RWPE2 (cell line): ENCODE measurements at regions not wholly inside any gene's neighbourhood (a gene's known extent, or its start where the extent isn't known, plus 50 kb on each side); places are given as distances from the start of the nearest gene placed in this dataset.

Experiments used
- ATAC-seq: fragments of 200-7000 bp; cut with Tn5 transposase; 3 replicates; pipeline ENCODE4 v1.9.1; 2021; ENCODE audit warnings: low read depth
- DNase-seq: peaks from one replicate; pipeline ENCODE4 v3.0.0-alpha.2; 2020; ENCODE audit warnings: low spot score
- H3K27ac ChIP-seq: fragments of 450-650 bp; 2 replicates; pipeline ENCODE4 v1.5.1; 2017; ENCODE audit warnings: mild to moderate bottlenecking; ENCODE audit not compliant: poor library complexity, severe bottlenecking
- H3K27me3 ChIP-seq: fragments of 250-450 bp; sonication (Bioruptor Pico); 2 replicates; pipeline ENCODE4 v1.5.1; 2021; ENCODE audit warnings: mild to moderate bottlenecking, moderate library complexity; ENCODE audit not compliant: insufficient read depth, poor library complexity, severe bottlenecking
- H3K36me3 ChIP-seq: fragments of 250-450 bp; sonication (Bioruptor Pico); 2 replicates; pipeline ENCODE4 v1.5.1; 2020; ENCODE audit warnings: low read depth, mild to moderate bottlenecking, moderate library complexity
- H3K4me1 ChIP-seq: fragments of 250-450 bp; sonication (Bioruptor Pico); 2 replicates; pipeline ENCODE4 v1.5.1; 2021; ENCODE audit warnings: mild to moderate bottlenecking, moderate library complexity; ENCODE audit not compliant: insufficient read depth, poor library complexity, severe bottlenecking
- H3K4me3 ChIP-seq: fragments of 250-450 bp; sonication (Bioruptor Pico); 2 replicates; pipeline ENCODE4 v1.5.1; 2021; ENCODE audit warnings: mild to moderate bottlenecking, moderate library complexity; ENCODE audit not compliant: severe bottlenecking
- H3K9me3 ChIP-seq: fragments of 250-450 bp; sonication (Bioruptor Pico); 2 replicates; pipeline ENCODE4 v1.5.1; 2021; ENCODE audit warnings: mild to moderate bottlenecking, moderate library complexity; ENCODE audit not compliant: severe bottlenecking
- TF ChIP-seq, protein P1 (sequence below): fragments of 450-650 bp; IDR thresholded peaks from one replicate; pipeline ENCODE4 v1.5.1; 2017; ENCODE audit warnings: mild to moderate bottlenecking, moderate library complexity; ENCODE audit not compliant: poor library complexity, severe bottlenecking

DNA sequence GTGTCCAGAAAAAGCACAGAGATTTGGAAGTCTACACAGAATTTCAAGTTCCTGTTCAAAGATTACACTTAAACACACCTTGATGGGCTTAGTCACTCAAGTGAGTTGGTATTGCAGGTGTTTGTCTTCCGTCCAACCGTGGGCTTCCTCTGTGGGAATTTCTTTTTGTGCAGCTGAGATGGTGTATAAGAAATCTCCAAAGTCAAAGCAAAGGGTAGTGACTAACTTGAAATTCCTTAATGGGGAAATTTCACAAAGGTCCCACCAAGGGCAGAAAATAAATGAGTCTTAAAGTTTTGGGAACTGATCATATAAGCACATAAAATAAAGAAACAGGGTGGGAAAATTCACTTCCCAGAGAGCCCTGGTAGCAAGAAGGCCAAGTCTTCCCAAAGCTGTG lies 102.0 kb upstream of the TNFAIP3 start:
- Histone ChIP-seq H3K27ac (peak overlapping the region; percentile 97), H3K9me3 (no peaks in the 10 kb centered on the region), H3K4me3 (no peak overlapping the region)

DNA sequence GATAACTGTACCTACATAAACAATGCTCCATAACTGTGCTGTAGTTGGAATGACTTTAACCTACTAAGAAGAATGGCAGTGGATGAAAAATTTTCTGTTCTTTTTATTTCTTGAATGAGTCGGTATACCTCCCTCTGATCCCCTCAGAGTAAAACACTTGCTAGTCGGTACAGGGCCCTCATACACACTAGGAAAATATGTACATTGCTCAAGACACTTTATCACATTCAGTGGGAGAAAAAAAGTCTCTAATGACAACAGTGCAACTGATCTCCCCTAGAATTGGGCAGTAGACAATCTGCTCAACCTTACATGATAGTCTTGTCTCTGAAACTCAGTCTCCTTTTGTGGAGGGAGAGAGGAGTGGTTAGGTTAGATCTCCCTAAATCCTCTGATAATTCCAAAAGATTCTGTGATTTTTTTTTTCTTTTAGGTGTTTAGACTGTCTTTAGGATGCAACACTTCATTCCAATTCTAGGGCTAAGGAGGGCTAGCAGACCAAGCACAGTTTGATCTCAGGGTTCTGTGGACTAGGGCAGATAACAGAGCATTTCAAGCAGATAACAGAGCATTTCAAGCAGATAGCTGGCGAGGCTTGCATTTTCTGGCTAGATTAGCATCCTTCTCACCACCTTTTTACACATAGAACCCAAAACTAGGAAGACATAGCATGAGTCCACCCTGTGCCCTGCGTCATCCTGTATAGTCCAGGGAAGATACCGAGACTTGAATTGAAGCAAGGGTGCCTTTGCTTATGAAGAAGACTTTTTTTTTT lies 100.3 kb upstream of the TNFAIP3 start:
- H3K4me3 ChIP-seq = no peak overlapping the region
- no peak for ATAC-seq

More for the DNA sequence above, 102.0 kb upstream of the TNFAIP3 start:
- Histone ChIP-seq H3K27me3 (no peaks in the 10 kb centered on the region), H3K4me1 (peaks cover 49% of the 10 kb centered on the region), H3K36me3 (no peaks in the 10 kb centered on the region)
- ATAC-seq (peak; percentile 62), DNase-seq (no peak)
- TF ChIP-seq, protein P1, sequence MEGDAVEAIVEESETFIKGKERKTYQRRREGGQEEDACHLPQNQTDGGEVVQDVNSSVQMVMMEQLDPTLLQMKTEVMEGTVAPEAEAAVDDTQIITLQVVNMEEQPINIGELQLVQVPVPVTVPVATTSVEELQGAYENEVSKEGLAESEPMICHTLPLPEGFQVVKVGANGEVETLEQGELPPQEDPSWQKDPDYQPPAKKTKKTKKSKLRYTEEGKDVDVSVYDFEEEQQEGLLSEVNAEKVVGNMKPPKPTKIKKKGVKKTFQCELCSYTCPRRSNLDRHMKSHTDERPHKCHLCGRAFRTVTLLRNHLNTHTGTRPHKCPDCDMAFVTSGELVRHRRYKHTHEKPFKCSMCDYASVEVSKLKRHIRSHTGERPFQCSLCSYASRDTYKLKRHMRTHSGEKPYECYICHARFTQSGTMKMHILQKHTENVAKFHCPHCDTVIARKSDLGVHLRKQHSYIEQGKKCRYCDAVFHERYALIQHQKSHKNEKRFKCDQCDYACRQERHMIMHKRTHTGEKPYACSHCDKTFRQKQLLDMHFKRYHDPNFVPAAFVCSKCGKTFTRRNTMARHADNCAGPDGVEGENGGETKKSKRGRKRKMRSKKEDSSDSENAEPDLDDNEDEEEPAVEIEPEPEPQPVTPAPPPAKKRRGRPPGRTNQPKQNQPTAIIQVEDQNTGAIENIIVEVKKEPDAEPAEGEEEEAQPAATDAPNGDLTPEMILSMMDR = no peak

DNA sequence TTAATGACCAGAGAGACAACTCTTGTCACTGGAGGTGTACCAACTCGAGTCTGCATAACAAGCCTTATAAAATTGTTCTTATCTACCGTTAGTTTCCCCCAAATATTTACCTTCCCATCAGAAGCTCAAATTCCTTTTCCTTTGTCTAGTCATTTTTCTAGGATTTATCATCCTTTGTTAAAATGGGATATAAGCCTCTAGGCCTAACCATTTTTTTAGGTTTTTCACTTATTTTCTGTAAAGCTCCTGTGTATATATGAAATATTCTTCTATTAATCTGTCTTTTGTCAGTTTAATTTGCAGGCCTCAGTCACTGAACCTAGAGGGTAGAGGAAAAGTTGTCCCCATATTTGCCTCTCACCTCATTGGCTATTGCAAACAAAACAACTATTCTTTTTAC lies 99.6 kb upstream of the TNFAIP3 start:
- Histone ChIP-seq H3K9me3 (no peaks in the 10 kb centered on the region), H3K36me3 (no peaks in the 10 kb centered on the region), H3K4me3 (no peak overlapping the region), H3K4me1 (peaks cover 49% of the 10 kb centered on the region), H3K27ac (peak overlapping the region; percentile 97), H3K27me3 (no peaks in the 10 kb centered on the region)
- ATAC-seq (no peak), DNase-seq (no peak)
- TF ChIP-seq, protein P1 = no peak

More for the DNA sequence above, 100.3 kb upstream of the TNFAIP3 start:
- DNase-seq = no peak
- Histone ChIP-seq H3K27ac (peak overlapping the region; percentile 97), H3K27me3 (no peaks in the 10 kb centered on the region), H3K36me3 (no peaks in the 10 kb centered on the region), H3K4me1 (peaks cover 49% of the 10 kb centered on the region), H3K9me3 (no peaks in the 10 kb centered on the region)
- TF ChIP-seq, protein P1 = no peak

DNA sequence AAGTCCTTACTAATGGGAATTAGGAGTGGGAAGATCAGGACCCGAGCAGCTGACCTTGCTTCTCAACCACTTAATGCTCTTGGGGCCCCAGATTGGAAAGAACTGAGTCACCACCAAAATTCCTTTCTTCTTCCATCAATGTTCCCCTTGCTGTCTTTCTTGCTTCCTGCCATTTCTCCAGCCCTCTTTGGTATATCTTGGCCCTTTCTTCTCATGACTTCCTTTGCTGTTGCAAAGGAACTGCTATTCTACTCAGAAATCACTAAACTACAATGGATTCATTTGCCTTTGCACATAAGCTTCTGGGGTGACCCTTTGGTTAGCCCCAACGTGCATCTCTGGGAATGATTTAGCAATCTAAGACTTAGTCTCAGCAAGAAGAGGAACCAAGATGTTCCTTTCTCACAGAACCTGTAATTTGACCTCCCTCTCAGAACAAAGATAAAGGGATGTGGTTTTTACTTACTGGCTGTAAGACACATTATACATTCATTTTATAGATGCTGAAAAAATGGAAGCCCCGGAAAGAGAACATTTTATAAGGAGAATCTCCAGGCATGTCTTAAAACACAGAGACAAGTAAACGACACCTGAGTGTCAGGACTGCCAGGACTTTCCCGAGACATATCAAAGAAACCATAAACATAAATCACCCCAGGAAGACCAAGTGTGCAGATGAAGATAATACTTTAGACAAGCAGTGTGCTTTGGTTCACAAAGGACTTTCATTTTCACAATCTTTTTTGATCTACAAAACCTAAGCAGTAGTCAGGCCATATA lies 99.0 kb upstream of the TNFAIP3 start:
- TF ChIP-seq, protein P1 = no peak
- peaks cover 46% of the 10 kb centered on the region for H3K4me1 ChIP-seq
- H3K27ac ChIP-seq = peak overlapping the region; percentile 97
- H3K4me3 ChIP-seq = no peak overlapping the region
- no peak for DNase-seq
- no peaks in the 10 kb centered on the region for H3K27me3 ChIP-seq
- ATAC-seq = no peak
- H3K9me3 ChIP-seq = no peaks in the 10 kb centered on the region
- no peaks in the 10 kb centered on the region for H3K36me3 ChIP-seq
